ENCODE measurements at regions not wholly inside any gene's neighbourhood (a gene's known extent, or its start where the extent isn't known, plus 50 kb on each side); places are given as distances from the start of the nearest gene placed in this dataset.

- Histone ChIP-seq H3K4me2 (ENCODE audit: low read length) (no peak overlapping the region), H3K79me2 (ENCODE audit: insufficient read depth, low read length) (peaks cover 10% of the 10 kb centered on the region; the same call in 1 of the 2 replicates), H2AFZ (ENCODE audit: low read length) (no peak overlapping the region), H3K4me1 (ENCODE audit: insufficient read depth, low read length, severe bottlenecking) (no peaks in the 10 kb centered on the region), H3F3A (ENCODE audit: insufficient read depth, low read length) (no peaks in the 10 kb centered on the region), H3K27ac (ENCODE audit: low read depth, low read length, poor library complexity, severe bottlenecking) (no peak overlapping the region), H4K20me1 (ENCODE audit: insufficient read depth, low read length) (no peaks in the 10 kb centered on the region), H3K36me3 (ENCODE audit: insufficient read depth, low read length) (peaks cover 22% of the 10 kb centered on the region), H3K27me3 (ENCODE audit: insufficient read depth, low read length) (no peaks in the 10 kb centered on the region), H3K9me3 (ENCODE audit: low read length) (no peaks in the 10 kb centered on the region), H3K4me3 (ENCODE audit: low read depth, low read length, poor library complexity, severe bottlenecking) (no peak overlapping the region), H3K9ac (ENCODE audit: low read length) (no peak overlapping the region), H3K9me2 (ENCODE audit: low read depth, low read length) (no peaks in the 10 kb centered on the region)
- TF ChIP-seq CTCF (IDR thresholded peaks at IDR 0.05; ENCODE audit: low read length) (no peak), EZH2 (IDR thresholded peaks at IDR 0.05; ENCODE audit: borderline replicate concordance, low read length) (no peak)
Observed at GRCh38 chr11:17153757-17154156, 54.0 kb downstream of the PIK3C2A start.

- Histone ChIP-seq H3K4me3 (ENCODE audit: low read depth, low read length, poor library complexity, severe bottlenecking) (no peak overlapping the region), H4K20me1 (ENCODE audit: insufficient read depth, low read length) (no peaks in the 10 kb centered on the region), H3K9me3 (ENCODE audit: low read length) (no peaks in the 10 kb centered on the region), H3K27me3 (ENCODE audit: insufficient read depth, low read length) (no peaks in the 10 kb centered on the region), H3K9me2 (ENCODE audit: low read depth, low read length) (no peaks in the 10 kb centered on the region), H3K4me1 (ENCODE audit: insufficient read depth, low read length, severe bottlenecking) (no peaks in the 10 kb centered on the region), H2AFZ (ENCODE audit: low read length) (no peak overlapping the region), H3K27ac (ENCODE audit: low read depth, low read length, poor library complexity, severe bottlenecking) (no peak overlapping the region), H3K9ac (ENCODE audit: low read length) (no peak overlapping the region), H3K79me2 (ENCODE audit: insufficient read depth, low read length) (0 out of 2 replicates have a peak, but pooled peaks cover 5% of the 10 kb centered on the region), H3K4me2 (ENCODE audit: low read length) (no peak overlapping the region), H3K36me3 (ENCODE audit: insufficient read depth, low read length) (peaks cover 29% of the 10 kb centered on the region), H3F3A (ENCODE audit: insufficient read depth, low read length) (no peaks in the 10 kb centered on the region)
- TF ChIP-seq EZH2 (IDR thresholded peaks at IDR 0.05; ENCODE audit: borderline replicate concordance, low read length) (no peak), CTCF (IDR thresholded peaks at IDR 0.05; ENCODE audit: low read length) (no peak)
Observed at GRCh38 chr11:17152306-17152705, 55.5 kb downstream of the PIK3C2A start.

- Histone ChIP-seq H3K9ac (ENCODE audit: low read length) (no peak overlapping the region), H3K4me1 (ENCODE audit: insufficient read depth, low read length, severe bottlenecking) (no peaks in the 10 kb centered on the region), H3K27ac (ENCODE audit: low read depth, low read length, poor library complexity, severe bottlenecking) (no peak overlapping the region), H3K4me3 (ENCODE audit: low read depth, low read length, poor library complexity, severe bottlenecking) (no peak overlapping the region), H3K9me2 (ENCODE audit: low read depth, low read length) (no peaks in the 10 kb centered on the region), H2AFZ (ENCODE audit: low read length) (no peak overlapping the region), H3F3A (ENCODE audit: insufficient read depth, low read length) (no peaks in the 10 kb centered on the region), H3K9me3 (ENCODE audit: low read length) (no peaks in the 10 kb centered on the region), H3K79me2 (ENCODE audit: insufficient read depth, low read length) (0 out of 2 replicates have a peak, but pooled peaks cover 5% of the 10 kb centered on the region), H3K4me2 (ENCODE audit: low read length) (no peak overlapping the region), H3K36me3 (ENCODE audit: insufficient read depth, low read length) (peaks cover 47% of the 10 kb centered on the region), H3K27me3 (ENCODE audit: insufficient read depth, low read length) (no peaks in the 10 kb centered on the region), H4K20me1 (ENCODE audit: insufficient read depth, low read length) (no peaks in the 10 kb centered on the region)
- no peak for TF ChIP-seq EZH2 (IDR thresholded peaks at IDR 0.05; ENCODE audit: borderline replicate concordance, low read length)
- no peak for TF ChIP-seq CTCF (IDR thresholded peaks at IDR 0.05; ENCODE audit: low read length)
Observed at GRCh38 chr11:17150521-17150920, 57.3 kb downstream of the PIK3C2A start.

All from OCI-LY1 (cell line).